HG03432 (cell line): ENCODE measurements at regions not wholly inside any gene's neighbourhood (a gene's known extent, or its start where the extent isn't known, plus 50 kb on each side); places are given as distances from the start of the nearest gene placed in this dataset.

Source experiments
- ATAC-seq: cut with Tn5 transposase; IDR thresholded peaks from one replicate; pipeline ENCODE4 v1.9.1; 2021; ENCODE audit warnings: mild to moderate bottlenecking, moderate library complexity; ENCODE audit not compliant: unreplicated experiment

DNA sequence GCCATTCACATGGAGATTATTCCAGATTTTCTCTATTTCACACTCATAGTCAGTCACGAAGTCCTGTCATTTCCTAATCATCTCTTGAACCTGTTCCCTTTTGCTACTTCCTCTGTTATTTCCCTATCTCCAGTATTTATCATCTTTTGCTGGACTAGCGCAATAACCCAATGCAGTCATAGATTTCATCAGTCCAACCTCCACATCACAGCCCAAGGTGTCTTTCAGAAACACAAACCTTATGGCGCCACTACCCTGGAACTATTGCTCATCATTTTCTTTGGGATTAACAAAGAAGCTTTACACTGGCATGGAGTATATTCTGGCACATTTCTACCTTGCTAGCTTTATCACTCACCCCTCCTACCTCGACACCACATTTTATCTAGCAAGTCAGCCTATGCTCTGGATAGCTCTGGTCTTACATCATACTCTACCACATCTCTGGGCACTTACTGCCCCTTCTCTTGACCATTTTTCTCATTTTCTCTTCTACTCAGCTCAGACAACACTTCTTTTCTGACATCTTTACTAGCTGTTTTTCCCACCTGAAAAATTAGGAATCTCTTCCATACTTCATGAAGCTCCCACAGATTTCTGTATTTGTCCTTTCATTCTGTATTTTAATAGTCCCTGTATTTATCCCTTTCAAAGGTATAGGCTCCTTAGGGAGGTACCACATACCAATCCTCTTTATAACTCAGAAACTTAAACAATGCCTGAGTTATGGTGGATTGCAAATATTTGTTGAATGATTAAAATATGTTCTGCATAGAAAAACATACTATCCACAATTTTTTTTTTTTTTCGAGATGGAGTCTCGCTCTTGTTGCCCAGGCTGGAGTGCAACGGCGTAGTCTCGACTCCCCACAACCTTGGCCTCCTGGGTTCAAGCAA is 534.7 kb downstream of the KLF12 start:
- ATAC-seq: no peak

DNA sequence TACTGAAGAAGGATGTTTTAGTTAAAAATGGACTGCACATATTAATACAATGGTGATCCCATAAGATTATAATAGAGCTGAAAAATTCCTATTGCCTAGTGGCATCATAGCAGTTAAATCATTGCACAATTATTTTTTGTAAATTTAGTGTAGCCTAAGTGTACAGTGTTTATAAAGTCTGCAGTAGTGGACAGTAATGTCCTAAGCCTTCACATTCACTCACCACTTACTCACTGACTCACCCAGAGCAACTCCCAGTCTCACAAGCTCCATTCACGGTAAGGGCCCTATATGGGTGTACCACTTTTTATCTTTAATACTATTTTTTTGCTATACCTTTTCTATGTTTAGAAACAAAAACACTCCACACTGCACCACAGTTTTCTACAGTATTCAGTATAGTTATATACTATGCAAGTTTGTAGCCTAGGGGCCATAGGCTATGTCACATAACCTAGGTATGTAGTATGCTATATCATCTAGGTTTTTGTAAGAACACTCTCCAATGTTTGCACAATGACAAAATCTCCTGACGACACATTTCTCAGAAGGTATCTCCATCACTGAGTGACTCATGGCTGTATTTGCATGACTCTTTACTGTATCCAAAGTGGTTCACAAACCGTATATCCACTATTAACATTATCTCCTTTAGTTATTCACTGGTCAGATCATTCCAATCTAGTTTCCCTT is 536.0 kb downstream of the KLF12 start:
- ATAC-seq: no peak

DNA sequence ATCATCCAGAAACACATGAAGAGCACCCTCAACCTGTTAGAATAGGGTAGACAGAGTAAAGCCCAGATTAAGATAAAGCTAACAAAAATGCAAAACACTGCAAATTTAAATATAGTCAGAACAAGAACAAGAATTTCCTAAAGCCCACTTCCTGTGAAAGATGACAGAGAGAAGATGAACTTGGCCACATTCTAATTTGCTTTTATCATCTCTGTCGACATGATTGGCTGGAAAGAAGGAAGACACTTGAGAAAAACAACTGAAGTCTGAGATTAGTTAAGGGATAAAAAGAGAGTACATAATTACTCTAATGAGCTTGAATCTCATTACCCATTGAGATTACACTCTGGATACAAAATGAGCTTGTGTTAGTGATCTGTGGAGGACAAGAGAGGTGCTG is 537.6 kb downstream of the KLF5 start:
- no peak for ATAC-seq

DNA sequence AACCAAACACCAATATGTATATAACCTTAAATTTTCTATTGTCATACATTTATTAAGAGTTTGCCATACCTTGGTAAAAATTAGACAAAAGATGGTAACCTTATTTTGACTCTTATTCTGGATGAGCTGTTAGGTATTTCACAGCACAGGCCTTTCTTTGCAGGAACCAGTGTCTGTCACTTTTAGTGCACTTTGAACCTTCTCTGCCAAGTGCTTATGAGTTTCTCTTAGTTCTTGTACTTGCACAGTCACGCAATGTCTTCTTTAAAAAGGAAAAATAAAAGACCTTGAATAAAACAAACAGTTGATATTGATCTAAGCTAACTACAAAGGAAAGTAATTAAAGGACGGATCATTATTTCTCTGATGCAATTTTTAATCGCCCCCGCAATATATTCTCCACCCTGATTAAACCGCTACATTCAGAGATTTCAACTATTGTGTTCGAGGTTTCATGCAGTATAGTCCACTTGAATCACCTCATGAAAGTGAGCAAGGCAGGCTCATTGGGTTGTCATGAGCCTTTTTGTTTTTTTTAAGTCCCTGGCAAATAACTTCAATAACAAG is 534.5 kb downstream of the KLF5 start:
- no peak for ATAC-seq

DNA sequence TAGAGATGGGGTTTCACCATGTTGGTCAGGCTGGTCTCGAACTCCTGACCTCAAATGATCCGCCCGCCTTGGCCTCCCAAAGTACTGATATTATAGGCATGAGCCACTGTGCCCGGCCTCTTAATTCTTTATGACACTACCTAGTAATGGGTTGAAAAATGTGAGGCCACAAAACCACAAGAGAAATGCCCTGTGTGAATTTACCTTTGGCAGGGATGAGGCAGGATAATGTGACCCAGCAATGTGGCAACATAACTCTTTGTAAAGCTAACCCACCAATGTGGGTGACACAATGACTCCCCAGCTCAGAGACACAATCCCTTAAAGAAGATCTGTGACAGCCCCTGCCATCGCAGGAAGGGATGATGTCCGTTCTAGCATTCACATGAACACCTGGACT is 533.1 kb downstream of the KLF5 start:
- no peak for ATAC-seq

DNA sequence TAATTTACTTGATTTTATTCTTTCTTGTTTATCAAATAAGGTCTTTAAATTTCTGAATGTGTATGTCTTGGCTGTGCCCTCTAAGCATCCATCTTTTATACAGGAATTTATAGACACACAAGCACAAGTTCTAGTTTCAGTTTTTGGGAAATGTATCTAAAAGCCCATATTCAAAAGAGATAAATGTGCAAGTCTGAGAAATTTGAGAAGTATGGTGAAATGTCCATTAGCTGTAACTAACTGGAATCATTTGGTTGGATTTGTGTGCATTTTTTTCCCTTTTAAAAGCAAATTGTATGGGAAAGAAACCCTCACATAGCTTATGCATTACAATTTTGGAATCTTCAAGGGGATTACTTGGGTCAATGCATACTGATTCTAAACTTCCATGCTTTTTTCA is 532.0 kb downstream of the KLF5 start:
- no peak for ATAC-seq

DNA sequence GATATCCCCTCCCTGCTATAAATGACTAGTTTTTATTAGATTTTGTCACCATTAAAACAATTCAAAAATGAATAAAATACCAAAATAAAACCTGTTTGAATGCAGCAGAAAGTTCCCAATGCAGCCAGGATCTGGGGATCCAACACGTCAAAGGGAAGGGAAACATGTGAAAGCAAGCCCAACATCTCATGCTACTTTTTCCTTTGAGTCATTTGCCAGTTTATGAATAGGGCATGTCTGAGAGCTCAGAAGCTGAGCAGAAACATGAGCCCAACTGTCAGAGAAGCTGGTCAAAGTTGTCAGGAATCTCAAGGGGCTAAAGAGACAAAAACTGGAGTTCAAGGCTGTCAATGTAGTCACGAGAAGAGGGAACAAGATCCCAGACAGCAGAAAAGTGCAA is 526.4 kb downstream of the KLF5 start:
- no peak for ATAC-seq

DNA sequence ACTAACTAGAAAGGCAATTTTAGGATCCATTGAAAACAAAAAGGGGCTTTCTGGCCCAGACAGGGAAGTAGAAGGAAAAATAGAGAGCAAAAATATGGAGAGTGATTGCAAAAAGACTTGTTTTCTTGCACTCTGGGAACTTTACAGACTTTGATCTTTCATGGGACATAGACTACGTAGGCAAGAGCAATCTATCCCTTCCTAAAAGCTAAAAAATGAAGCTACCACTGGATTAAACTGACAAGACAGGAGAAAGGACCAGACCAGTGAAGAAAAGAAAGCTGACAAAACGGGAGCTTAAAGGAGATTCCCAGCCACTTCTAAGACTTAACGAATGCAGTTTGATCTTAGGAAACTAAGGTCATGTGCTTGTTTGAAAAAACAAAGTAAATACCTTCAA is 524.5 kb downstream of the KLF5 start:
- no peak for ATAC-seq

DNA sequence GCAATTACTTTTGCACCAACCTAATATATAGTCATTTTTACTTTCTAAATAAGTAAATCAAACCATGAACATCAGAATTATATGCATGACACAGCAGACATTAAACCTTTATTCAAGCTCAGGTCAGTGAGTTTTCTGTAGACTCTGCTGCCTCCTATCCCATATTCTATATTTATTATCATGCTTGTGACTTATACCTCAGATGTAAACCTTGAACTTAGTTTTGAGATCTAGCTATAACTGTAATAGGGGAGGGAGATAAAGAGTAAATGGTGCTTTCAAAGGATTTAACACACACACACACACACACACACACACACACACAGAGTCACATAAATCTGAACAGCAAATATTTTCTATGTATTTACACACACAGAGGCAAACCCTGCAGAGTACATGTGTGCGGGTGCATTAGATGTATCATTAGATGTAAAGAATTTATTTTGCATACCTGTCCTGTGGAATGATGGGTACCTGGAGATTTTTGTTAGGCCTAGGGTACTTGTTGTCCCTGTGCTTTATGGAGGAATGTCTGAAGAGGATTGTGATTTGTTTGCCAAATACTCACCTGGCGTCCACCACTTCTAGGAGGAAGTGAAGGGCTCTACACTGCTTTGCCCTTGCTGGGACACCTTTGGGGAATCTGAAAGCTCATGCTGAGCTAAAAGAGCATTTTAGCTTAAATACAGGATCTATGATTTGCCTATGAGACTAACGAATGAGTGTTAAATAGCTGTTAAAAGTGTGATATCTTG is 521.9 kb downstream of the KLF5 start:
- ATAC-seq: no peak

DNA sequence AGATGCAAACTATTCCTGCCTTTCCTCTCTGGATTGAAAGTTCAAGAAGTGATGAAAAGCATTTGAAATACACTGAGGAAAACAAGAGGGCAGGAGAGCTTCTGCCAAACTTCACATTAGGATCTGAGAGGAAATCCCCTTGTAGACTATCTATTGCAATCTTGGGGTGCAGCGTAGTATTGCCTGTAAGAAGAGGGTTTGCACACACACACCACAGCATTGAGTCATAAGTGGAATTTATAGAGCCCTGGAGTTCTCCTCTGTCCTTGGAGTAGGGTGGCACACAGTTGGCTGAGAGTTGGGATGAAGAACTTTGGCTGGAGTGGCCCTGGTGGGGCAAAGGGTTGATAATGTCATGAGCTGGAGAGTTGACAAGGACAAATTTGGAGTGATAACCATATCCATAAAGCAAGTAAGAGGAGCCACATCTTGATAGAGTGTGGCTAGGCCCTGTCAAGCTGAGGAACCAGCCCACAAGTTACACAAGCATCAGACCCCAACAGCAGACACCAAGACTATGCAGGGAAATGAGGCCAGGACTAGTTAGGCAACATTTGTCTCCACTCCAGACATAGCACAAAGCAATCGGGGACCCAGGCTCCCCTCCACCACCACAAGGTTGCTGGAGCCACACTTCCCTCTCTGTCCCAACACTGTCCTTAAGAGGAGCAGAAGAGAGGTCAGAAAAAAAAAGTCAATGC is 520.9 kb downstream of the KLF5 start:
- ATAC-seq: no peak

DNA sequence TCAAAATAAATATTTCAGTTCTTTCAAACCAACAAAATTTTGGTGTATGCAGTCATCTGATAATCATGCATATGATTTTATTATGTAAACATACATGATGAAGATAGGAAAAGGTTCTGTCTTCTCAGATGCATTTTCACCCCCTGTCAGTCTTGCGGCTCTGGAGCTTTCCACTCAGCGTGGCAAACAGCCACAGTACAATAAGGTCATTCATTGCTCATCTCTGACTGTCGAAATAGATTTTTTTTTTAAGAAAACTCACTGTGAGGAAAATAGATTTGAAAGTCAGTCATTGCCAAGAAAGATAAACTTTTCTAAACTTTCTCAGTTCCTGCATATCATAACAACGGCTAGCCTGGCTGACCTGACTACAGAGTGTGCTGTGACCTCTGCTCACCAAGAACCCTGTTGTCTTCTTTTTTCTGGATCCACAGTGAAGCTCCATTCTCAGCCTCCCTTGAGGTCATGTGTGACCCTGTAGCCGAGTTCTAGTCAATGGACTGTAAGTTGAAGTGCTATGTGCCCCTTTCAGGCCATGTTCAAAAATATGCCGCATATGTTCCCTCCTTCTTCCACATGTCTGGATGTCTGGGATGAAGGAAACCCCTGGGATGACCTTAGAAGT is 519.6 kb downstream of the KLF5 start:
- ATAC-seq: no peak

DNA sequence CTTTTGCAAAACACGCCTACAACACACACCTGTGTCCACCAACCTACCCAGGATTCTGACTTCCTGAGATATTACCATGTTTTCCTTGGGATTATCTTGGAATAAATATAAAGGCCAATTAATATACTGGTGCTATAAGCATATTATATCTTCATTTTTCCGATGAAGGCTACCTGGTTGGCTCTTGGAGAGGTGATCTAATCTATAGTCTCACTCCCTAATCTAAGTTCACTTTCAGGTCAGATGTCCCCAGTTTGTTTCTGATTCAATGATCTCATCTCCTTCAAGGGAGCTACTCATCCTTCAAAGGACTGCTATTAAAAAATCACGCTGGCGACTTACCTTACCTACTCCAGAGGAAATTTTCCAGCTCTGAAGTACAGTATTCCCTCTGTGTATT is 517.5 kb downstream of the KLF5 start:
- no peak for ATAC-seq

DNA sequence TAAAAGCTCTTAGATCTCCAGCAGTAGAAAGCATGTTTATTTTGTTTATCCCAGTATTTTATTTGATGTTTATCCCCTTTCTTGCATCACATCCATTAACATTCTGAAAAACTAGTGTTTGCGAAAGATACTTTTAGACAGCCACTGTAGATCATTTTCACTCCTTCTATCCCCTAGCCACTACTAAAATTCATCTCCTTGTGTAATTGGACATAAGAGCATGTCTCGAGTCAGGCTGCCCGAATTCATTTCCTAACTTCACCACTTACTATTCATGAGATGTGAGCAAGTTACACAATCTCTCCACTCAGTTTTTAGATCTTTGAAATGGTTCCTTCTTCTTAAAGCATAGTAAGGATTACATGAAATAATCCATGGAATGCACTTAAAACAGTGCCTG is 514.0 kb downstream of the KLF5 start:
- no peak for ATAC-seq

DNA sequence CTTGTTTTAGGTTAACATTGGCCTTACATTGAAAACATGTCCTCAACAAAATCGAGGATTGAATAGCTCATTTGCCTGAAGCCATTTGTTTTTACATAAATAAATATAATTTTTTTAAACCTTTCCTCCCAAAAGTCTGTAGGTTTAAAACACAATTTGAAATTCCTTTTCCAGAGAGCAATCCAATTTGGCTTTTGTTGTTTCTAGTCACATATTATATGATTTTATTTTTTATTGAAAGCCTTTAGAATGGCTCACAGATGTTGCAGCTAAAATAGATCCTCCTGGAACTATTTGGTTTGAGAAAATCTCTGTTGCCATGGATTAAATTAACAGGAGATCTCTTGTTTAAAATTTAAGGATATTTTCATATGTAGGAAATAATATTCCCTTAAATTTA is 512.6 kb downstream of the KLF5 start:
- ATAC-seq: no peak

DNA sequence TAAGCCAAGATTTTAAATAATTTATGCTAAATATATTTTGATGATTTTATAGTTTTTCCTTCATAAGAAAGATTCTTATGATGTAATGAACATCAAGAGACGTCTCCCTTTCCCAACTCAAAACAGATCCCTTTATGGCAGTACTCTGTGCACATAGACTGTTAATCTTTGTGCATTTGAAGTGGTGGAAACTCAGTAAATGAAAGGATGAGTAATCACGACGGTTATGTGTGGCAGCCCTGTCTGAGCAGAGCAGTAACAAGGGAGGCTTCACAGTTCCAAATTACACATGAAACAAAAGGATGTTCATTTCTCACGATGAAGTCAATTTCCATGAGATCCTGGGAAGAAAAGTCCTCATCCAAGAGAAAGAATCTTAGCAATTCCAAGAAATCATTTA is 498.1 kb downstream of the KLF5 start:
- ATAC-seq: no peak

DNA sequence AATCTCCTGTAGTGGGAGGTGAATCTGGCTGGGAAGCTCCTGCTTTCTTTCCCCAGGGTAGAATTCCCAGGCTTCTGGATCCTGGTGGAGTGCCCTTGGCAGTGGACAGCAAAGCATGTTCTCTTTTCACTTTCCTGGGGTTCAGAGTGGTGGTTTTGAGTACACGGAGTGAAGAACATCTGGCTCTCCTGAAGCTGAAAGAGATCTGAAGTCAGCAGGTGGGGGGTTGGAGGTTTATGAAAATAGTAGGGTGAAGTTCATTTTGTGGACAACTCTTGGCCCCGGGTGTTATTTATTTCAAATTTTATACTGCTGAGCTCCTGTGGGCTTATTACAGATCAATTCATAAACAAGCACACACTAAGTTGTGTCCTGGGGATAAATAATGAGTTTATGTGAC is 497.3 kb downstream of the KLF5 start:
- no peak for ATAC-seq

DNA sequence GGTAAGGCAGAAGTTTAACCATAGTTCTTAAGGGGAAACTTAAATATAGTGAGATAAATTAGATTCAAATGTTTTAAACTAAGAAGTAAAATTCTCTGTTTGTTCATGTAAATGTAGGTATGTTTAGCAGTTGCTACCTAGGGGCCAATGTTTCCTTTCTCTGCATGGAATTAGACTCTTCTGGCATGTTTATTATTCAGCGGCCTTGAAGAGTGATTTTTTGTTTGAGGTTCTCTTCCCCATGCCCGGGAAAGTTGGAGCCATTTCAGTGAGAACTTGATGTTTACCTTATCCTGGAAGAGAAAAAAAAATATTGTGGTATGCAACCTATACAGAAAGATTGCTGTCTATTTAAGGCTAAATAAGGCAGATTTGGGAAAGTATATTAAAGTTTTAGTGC is 492.9 kb downstream of the KLF5 start:
- no peak for ATAC-seq

DNA sequence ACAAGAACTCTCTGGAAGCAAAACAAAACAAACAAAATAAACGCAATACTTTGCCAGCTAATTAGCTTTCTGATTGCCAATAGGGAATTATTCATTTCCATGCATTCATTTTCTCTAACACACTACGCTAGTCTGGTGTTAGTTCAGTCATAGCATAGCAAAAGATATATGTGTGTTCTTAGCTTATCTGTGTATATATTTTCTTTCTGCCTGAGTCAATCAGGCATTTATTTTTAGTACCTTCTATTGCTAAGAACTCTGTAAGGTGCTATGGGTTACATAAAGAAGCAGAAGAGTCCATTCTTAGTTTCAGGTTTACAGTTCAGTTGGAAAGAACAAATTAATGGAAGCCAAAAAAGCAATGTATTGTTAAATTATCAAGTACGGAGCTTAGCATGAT is 490.9 kb downstream of the KLF5 start:
- no peak for ATAC-seq

DNA sequence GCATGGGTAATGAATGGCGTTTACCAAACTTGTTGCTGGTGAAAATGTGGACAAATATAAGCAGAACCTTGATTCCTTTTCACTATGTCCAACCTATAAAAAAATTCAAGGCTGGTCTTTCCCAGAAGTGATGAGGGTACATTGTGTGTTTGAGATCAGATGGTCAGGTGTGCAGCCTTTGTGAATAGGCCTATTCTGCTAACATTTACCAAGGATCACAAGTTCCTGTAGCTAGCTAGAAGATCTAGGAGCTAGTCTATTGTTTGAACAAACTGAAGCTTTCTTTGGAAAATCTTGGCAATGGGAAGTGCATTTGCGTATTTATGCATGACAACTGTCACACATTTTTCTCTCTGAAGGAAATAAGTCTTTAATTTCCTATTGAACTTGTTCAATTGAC is 489.6 kb downstream of the KLF5 start:
- ATAC-seq: no peak

DNA sequence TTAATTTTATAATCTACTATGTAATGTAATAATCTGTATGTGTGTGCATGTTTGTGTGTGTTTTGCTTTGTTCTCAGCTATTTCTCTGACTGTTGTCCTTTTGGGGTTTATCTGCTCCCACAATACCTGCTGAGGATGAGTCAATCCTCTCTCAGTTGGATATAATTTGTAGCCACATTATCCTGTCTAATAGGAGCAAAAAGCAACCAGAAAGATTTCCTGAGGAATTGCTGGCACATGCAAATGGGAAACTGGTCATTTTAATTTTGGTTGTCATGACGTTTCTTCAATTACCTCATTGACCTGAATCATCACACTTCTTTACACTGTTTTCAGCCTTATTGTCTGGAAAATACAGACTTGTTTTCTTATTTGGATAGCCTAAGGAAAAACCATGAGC is 488.4 kb downstream of the KLF5 start:
- no peak for ATAC-seq
